NCI-H2107 treated with DMSO at 0.1 percent for 48 hours (cell line): ENCODE measurements at regions not wholly inside any gene's neighbourhood (a gene's known extent, or its start where the extent isn't known, plus 50 kb on each side); places are given as distances from the start of the nearest gene placed in this dataset.
"Not testable (repeated sequence)": the region's sequence is repeated elsewhere in the genome, so short reads cannot be mapped to it uniquely, and the experiment has no call there.

Experiments used
- DNase-seq: peaks from one replicate; lab custom pipeline; 2025; ENCODE audit not compliant: unreplicated experiment; lab: John Stamatoyannopoulos, UW

DNA sequence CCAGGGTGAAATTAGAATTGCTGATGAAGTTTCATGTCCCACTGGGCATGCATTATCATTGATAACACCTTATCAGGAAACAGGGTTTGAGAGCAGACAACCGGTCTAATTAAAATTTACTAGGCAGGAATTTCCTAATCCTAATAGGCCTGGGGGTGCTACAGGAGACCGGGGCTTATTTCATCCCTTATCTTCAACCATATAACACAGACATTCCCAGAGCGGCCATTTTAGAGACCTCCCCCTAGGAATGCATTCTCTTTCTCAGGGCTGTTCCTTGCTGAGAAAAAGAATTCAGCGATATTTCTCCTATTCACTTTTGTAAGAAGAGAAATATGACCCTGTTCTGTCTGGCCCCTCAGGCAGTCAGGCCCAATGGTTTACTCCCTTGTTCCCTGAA is 82.8 kb upstream of the PCAT7 start:
- not testable (repeated sequence) for DNase-seq

DNA sequence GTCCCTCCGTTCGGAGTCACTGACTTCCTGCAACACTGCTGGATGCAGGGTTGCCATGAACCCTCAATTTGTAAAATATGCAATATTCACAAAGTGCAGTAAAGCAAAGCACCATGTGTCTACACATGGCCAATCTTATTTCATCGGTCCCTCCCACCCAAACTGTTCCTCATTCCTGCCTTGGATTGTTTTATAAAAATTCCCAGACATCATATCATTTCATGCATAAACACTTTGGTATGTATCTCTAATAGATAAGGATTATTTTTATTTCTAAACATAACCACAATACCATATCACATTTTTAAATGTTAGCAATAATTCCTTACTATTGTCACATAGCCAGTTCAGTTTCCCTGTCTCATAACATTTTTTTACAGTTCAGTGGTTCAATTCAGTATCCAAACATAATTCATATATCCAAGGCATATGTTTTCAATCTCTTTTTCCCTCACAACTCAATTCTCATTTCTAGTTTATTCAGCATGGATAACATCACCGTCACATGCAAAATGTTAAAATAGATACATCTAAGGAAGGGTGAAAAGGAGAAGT is 82.0 kb upstream of the PCAT7 start:
- no peak for DNase-seq

DNA sequence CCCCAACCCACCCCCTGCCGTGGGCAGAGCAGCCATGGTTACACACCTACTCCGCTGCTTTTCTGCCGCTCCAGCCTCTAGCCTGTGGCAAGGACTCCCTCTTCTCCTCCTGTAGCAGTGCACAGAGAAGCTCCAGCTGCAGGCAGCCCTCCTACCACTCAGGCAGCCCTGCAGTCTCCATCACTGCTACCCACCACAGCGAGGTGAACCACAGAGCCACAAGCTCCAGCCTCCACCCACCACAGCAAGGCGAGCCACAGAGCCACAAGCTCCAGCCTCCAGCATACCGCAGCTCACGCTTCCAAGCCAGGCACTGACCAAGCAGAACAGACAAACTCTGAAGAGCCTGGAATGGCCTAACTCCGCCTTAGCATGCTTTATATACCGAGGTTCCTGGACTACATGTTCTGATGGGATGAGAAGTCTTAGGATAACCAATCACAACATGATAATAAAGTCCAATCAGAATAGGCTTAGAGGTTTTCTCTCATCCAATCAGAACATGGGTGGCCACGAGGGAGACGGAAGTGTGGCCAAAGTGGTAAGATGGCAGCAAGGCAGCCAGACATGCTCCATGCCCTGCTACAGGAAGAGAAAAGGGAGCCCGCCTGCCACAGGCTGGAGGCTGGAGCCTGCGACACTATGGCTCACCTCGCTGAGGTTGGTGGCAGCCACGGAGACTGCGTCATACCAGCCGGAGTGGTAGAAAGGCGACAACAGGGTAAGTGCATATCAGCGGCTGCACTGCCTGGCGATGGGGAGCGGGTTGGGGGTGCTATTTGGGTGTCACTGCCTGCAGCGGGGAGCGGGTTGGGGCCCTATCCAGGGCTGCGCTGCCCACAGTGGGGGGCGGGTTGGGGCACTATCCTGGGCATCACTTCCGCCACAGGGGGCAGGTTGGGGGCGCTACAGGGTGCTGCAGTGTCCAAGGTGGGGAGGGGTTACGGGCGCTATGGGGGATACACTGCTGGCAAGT is 75.8 kb upstream of the PCAT7 start:
- no peak for DNase-seq

- DNase-seq: no peak
Measured at GRCh38 chr9:94479757-94480156, 75.1 kb upstream of the PCAT7 start.

GRCh38 chr9:94480205-94480604 is 74.7 kb upstream of the PCAT7 start:
- no peak for DNase-seq

GRCh38 chr9:94482110-94482509 is 72.8 kb upstream of the PCAT7 start:
- DNase-seq: no peak

DNA sequence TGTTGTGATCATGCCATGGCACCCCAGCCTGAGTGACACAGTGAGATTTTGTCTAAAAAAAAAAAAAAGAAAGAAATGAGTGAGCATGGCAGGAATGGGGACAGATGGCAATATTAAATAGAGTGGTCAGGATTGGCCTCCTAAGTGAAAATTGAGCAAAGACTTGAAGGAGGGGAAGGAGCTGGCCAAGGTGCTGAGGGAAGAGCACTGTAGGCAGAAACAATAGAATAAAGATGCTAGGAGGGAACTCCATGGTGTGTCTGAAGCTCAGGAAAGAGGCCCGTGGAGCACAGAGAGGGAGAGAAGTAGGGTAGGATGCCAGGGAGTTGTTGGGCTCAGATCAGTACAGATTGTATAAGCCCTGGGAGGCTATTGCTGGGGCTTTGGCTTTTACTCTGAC is 64.4 kb upstream of the PCAT7 start:
- no peak for DNase-seq

- DNase-seq: not testable (repeated sequence)
Measured at GRCh38 chr9:94492125-94492524, 62.8 kb upstream of the PCAT7 start.

DNA sequence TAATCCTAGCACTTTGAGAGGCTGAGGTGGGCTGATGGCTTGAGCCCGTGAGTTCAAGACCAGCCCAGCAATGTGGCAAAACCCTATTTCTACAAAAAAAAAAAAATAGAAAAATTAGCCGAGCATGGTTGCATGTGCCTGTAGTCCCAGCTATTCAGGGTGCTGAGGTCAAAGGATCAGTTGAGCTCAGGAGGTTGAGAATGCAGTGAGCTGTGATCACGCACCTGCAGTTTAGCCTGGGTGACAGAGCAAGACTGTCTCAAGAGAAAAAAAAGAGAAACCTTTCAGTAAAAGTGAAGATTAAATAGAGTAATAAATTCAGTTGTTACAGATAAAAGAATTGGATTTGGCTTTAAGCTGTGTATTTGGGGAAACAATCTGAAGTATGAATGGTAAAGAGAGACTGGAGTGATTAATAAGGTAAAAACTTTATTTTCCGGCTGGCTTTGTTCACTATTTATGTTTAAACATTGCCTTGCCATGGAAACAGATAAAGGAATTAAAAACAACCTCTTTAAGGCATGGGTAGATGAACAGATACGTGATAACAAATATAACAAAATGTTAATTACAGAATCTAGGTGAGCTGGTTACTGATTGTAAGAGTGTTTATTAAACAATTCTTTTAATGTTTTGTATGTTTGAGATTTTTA is 56.0 kb upstream of the PCAT7 start:
- DNase-seq: no peak

GRCh38 chr9:94504358-94504757 is 50.5 kb upstream of the PCAT7 start:
- DNase-seq: no peak
